ENCODE measurements at regions not wholly inside any gene's neighbourhood (a gene's known extent, or its start where the extent isn't known, plus 50 kb on each side); places are given as distances from the start of the nearest gene placed in this dataset.
"Not testable (repeated sequence)": the region's sequence is repeated elsewhere in the genome, so short reads cannot be mapped to it uniquely, and the experiment has no call there.

DNA sequence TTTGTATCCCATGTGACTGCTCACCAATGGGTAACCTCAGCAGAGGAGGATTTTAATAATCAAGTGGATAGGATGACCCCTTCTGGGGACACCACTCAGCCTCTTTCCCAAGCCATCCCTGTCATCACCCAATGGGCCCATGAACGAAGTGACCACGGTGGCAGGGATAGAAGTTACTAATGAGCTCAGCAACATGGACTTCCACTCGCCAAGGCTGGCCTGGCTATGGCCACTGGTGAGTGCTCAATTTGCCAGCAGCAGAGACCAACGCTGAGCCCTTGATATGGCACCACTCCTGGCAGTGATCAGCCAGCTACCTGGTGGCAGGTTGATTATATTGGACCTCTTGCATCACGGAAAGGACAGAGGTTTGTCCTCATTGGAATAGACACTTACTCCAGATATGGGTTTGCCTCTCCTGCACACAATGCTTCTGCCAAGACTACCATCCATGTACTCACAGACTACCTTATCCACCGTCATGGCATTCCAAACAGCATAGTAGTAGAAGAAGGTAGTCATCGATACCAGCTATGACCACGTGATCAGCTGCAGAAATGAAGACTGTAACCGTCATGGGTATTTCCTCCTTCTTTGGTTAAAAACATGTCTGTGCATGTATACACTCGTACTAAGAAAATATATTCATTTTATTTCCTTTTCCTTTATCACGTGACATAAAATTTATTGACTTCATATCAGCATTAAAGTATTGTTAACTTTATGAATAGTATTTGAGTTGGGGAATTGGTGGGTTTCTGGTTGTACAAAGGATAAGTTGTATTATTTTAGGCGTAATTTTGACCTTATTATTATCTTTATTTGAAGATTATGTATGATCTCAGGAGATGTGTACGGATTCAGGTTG lies 562.6 kb downstream of the PTPRU start:
- Histone ChIP-seq H3K9ac (ENCODE audit: low read length) (no peak overlapping the region), H3K36me3 (ENCODE audit: control insufficient read depth, insufficient read depth, low read length) (no peaks in the 10 kb centered on the region), H3K27me3 (ENCODE audit: control insufficient read depth, insufficient read depth, low read length) (no peaks in the 10 kb centered on the region), H3K4me1 (ENCODE audit: control insufficient read depth, insufficient read depth, low read length) (no peaks in the 10 kb centered on the region), H3K27ac (ENCODE audit: low read depth, low read length) (no peak overlapping the region), H3K4me3 (ENCODE audit: low read length) (no peak overlapping the region)

GRCh38 chr1:29797125-29797524 lies 560.8 kb downstream of the PTPRU start:
- not testable (repeated sequence) for H3K27me3 ChIP-seq (ENCODE audit: control insufficient read depth, insufficient read depth, low read length); H3K4me3 ChIP-seq (ENCODE audit: low read length); H3K4me1 ChIP-seq (ENCODE audit: control insufficient read depth, insufficient read depth, low read length); H3K36me3 ChIP-seq (ENCODE audit: control insufficient read depth, insufficient read depth, low read length); H3K9ac ChIP-seq (ENCODE audit: low read length); H3K27ac ChIP-seq (ENCODE audit: low read depth, low read length)

DNA sequence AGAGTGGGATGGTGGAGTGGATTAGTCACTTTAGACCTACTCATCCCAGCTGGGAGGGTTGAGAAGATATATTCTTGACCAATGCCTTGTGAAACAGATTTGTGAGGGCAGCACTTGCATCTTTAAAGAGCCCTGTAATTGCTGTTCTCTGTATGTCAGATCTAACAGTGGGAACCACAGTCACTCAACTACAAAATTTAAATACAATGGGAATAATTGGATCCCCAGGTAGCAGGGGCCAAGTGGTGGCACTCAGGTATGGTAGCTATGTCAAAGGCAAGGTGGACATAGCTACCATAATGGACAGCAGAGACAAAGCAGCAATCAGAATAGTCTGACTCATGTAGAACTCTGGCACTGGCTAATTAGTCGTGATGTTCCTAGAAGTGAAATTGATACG lies 559.6 kb downstream of the PTPRU start:
- not testable (repeated sequence) for H3K27me3 ChIP-seq (ENCODE audit: control insufficient read depth, insufficient read depth, low read length)

GRCh38 chr1:29793653-29794348 lies 557.5 kb downstream of the PTPRU start:
- Histone ChIP-seq H3K9ac (ENCODE audit: low read length) (no peak overlapping the region), H3K4me3 (ENCODE audit: low read length) (no peak overlapping the region)

More for the DNA sequence above, 559.6 kb downstream of the PTPRU start:
- H3K36me3 ChIP-seq (ENCODE audit: control insufficient read depth, insufficient read depth, low read length); H3K9ac ChIP-seq (ENCODE audit: low read length); H3K4me1 ChIP-seq (ENCODE audit: control insufficient read depth, insufficient read depth, low read length); H3K27ac ChIP-seq (ENCODE audit: low read depth, low read length); H3K4me3 ChIP-seq (ENCODE audit: low read length): not testable (repeated sequence)

DNA sequence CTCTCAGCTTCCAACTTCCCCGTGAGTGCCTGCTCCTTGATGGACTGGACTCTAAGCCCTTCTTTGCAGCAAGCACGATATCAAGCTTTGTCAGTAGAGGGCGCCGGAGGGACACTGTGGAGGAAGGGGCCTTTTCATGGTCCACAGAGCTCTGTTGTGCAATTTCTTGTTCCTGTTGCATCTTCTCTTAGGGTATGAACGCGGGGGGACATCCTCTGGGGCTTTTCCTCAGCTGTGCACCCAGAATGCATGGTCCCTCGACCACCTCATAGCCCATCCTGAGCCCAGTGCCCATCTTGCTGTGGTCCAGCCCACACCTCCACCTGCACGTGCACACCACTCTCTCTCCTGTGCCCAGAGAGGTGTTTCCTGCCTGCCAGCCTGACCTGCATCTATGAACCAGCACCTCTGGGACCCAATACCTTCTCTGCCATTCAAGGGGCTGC lies 556.8 kb downstream of the PTPRU start:
- H3K9ac ChIP-seq (ENCODE audit: low read length): no peak overlapping the region
- no peaks in the 10 kb centered on the region for H3K36me3 ChIP-seq (ENCODE audit: control insufficient read depth, insufficient read depth, low read length)
- H3K27me3 ChIP-seq (ENCODE audit: control insufficient read depth, insufficient read depth, low read length): peaks cover 2% of the 10 kb centered on the region
- no peak overlapping the region for H3K27ac ChIP-seq (ENCODE audit: low read depth, low read length)
- no peaks in the 10 kb centered on the region for H3K4me1 ChIP-seq (ENCODE audit: control insufficient read depth, insufficient read depth, low read length)
- H3K4me3 ChIP-seq (ENCODE audit: low read length): no peak overlapping the region

More at GRCh38 chr1:29793653-29794348, 557.5 kb downstream of the PTPRU start:
- Histone ChIP-seq H3K27me3 (ENCODE audit: control insufficient read depth, insufficient read depth, low read length) (peaks cover 2% of the 10 kb centered on the region), H3K36me3 (ENCODE audit: control insufficient read depth, insufficient read depth, low read length) (no peaks in the 10 kb centered on the region), H3K4me1 (ENCODE audit: control insufficient read depth, insufficient read depth, low read length) (no peaks in the 10 kb centered on the region), H3K27ac (ENCODE audit: low read depth, low read length) (no peak overlapping the region)

GRCh38 chr1:29789910-29790247 lies 553.6 kb downstream of the PTPRU start:
- Histone ChIP-seq H3K36me3 (ENCODE audit: control insufficient read depth, insufficient read depth, low read length) (no peaks in the 10 kb centered on the region), H3K4me1 (ENCODE audit: control insufficient read depth, insufficient read depth, low read length) (no peaks in the 10 kb centered on the region), H3K27ac (ENCODE audit: low read depth, low read length) (no peak overlapping the region), H3K4me3 (ENCODE audit: low read length) (no peak overlapping the region), H3K9ac (ENCODE audit: low read length) (no peak overlapping the region), H3K27me3 (ENCODE audit: control insufficient read depth, insufficient read depth, low read length) (peaks cover 8% of the 10 kb centered on the region)

GRCh38 chr1:29789221-29789909 lies 553.0 kb downstream of the PTPRU start:
- Histone ChIP-seq H3K27ac (ENCODE audit: low read depth, low read length) (no peak overlapping the region), H3K4me3 (ENCODE audit: low read length) (no peak overlapping the region), H3K9ac (ENCODE audit: low read length) (no peak overlapping the region), H3K27me3 (ENCODE audit: control insufficient read depth, insufficient read depth, low read length) (peaks cover 8% of the 10 kb centered on the region), H3K4me1 (ENCODE audit: control insufficient read depth, insufficient read depth, low read length) (no peaks in the 10 kb centered on the region), H3K36me3 (ENCODE audit: control insufficient read depth, insufficient read depth, low read length) (no peaks in the 10 kb centered on the region)

DNA sequence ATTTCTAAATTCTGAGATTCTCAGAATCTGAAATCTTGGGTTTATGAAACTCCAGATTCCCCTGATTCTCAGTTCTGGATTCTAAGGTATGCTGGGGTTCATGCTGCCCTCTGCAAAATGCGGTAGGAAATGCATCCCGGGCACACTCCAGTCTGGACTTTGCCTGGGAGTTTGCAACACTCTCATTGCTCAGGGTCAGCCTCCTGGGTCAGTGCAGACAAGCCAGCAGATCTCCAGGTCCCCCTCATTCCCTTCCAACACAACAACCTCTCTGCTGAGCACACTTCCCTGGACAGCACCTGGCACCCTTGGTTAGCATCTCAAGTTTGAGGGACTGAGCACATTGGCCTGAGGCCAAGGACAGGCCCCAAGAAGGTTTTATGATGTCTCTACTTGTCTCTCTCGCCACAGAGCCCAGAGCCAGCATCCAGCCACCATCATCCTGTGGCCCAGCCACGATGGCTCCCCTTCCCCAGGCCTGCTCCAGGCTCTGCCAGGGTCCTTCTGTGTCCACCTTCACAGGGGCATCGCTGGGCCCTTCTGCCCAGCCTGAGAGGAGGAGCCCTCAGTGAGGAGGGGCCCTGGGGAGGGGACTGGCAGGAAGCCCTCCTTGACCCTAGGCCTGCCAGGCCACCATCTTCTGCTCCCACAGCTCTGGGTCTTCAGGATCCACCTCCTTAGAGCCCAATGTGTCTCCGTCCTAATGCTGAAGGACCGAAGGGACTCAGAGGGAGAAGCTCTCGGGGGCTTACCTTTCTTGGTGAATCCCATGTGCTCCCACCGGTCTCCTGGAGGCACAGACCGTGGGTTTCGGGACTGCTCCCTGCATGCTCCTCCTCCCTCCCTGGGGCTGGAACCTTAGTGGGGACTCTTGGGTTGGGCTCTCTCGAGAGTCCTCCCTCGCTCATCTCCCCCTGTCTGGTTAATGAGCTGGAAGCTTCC lies 550.7 kb downstream of the PTPRU start:
- Histone ChIP-seq H3K4me3 (ENCODE audit: low read length) (no peak overlapping the region), H3K36me3 (ENCODE audit: control insufficient read depth, insufficient read depth, low read length) (no peaks in the 10 kb centered on the region), H3K9ac (ENCODE audit: low read length) (no peak overlapping the region), H3K27me3 (ENCODE audit: control insufficient read depth, insufficient read depth, low read length) (peaks cover 8% of the 10 kb centered on the region), H3K4me1 (ENCODE audit: control insufficient read depth, insufficient read depth, low read length) (no peaks in the 10 kb centered on the region), H3K27ac (ENCODE audit: low read depth, low read length) (no peak overlapping the region)

DNA sequence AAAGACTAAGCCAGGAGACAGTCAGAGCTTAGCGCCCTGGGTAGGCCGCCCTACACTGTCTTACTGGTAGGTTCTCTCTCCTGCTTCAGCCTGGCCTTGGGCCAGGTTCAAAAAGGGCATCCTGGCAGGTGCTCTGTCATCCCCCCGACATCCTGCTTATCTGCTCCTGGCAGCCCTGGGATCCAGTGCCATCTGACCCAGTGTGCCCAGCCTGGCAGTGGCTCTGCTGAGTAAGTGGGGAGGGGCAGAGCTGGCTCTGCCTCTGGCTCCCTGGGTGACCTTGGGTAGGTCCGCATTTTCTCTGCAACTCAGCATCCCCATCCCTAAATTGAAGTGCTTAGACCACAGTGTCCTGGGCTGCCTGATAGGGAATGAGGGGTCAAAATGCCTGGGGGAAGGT lies 549.9 kb downstream of the PTPRU start:
- Histone ChIP-seq H3K27me3 (ENCODE audit: control insufficient read depth, insufficient read depth, low read length) (peaks cover 6% of the 10 kb centered on the region), H3K4me1 (ENCODE audit: control insufficient read depth, insufficient read depth, low read length) (no peaks in the 10 kb centered on the region), H3K9ac (ENCODE audit: low read length) (no peak overlapping the region), H3K27ac (ENCODE audit: low read depth, low read length) (no peak overlapping the region), H3K4me3 (ENCODE audit: low read length) (no peak overlapping the region), H3K36me3 (ENCODE audit: control insufficient read depth, insufficient read depth, low read length) (no peaks in the 10 kb centered on the region)

DNA sequence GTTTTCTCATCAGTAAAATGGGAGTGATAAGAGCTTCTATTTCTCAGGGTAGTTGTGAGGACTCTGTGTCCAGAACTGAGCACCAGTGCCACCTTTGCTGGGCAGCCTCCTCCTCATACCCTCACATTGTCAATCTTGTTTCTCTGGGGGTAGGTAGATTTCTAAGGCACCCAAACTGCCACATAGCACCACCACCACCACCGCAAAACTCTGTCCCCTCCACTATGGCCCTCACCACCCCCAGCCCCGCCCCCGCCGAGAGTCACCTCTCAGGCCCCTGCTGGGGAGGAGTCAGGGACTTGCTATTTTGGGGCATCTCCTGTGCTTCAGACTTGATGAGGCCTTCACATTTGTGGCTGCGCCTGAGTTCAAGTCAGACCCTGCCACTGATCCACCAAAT lies 549.2 kb downstream of the PTPRU start:
- H3K9ac ChIP-seq (ENCODE audit: low read length): no peak overlapping the region
- peaks cover 6% of the 10 kb centered on the region for H3K27me3 ChIP-seq (ENCODE audit: control insufficient read depth, insufficient read depth, low read length)
- H3K27ac ChIP-seq (ENCODE audit: low read depth, low read length): no peak overlapping the region
- no peaks in the 10 kb centered on the region for H3K4me1 ChIP-seq (ENCODE audit: control insufficient read depth, insufficient read depth, low read length)
- H3K36me3 ChIP-seq (ENCODE audit: control insufficient read depth, insufficient read depth, low read length): no peaks in the 10 kb centered on the region
- H3K4me3 ChIP-seq (ENCODE audit: low read length): no peak overlapping the region

DNA sequence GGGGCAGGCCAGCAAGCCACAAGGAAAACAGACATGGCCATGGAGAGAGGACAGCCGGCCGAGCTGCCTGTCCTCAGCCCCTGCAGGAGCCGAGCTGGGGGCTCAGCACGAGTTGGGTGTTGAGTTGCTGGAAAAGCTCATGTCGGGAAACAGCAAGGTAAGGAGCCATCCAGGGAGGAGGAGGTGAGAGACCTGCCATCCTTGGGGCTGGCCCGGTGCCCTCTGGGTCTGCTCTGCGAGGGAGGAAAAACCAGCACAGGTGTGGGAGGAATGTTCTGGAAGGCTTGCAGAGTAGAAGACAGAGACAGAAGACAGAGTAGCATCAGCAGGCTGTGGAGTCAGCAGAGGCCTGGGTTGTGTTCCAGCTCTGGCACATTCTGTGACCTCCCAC lies 548.8 kb downstream of the PTPRU start:
- no peak overlapping the region for H3K9ac ChIP-seq (ENCODE audit: low read length)
- H3K4me1 ChIP-seq (ENCODE audit: control insufficient read depth, insufficient read depth, low read length): no peaks in the 10 kb centered on the region
- no peak overlapping the region for H3K27ac ChIP-seq (ENCODE audit: low read depth, low read length)
- H3K4me3 ChIP-seq (ENCODE audit: low read length): no peak overlapping the region
- H3K36me3 ChIP-seq (ENCODE audit: control insufficient read depth, insufficient read depth, low read length): no peaks in the 10 kb centered on the region
- H3K27me3 ChIP-seq (ENCODE audit: control insufficient read depth, insufficient read depth, low read length): peaks cover 6% of the 10 kb centered on the region
